Stimulated activated CD4-positive, alpha-beta T cell treated with anti-CD3 and anti-CD28 coated beads, Interleukin-4, amount 100 ng/mL, for 48 hours (primary cell): ENCODE measurements at regions not wholly inside any gene's neighbourhood (a gene's known extent, or its start where the extent isn't known, plus 50 kb on each side); places are given as distances from the start of the nearest gene placed in this dataset.
"Not testable (repeated sequence)": the region's sequence is repeated elsewhere in the genome, so short reads cannot be mapped to it uniquely, and the experiment has no call there.

ENCODE experiments used
- DNase-seq, 2 donors: peaks; one replicate each; pipeline ENCODE4 v3.0.0-alpha.2; 2020; ENCODE audit warnings: low read depth in 2 of 2

GRCh38 chr2:236375973-236376476, 111.8 kb upstream of the ASB18 start:
- DNase-seq, result no peak

- no peak for DNase-seq
These were observed 112.5 kb upstream of the ASB18 start for GRCh38 chr2:236376566-236377244.

GRCh38 chr2:236380051-236380612, 115.9 kb upstream of the ASB18 start:
- DNase-seq, result no peak

- DNase-seq, result not testable (repeated sequence)
These were observed 117.0 kb upstream of the ASB18 start for GRCh38 chr2:236381253-236381652.

GRCh38 chr2:236389284-236390216, 125.3 kb upstream of the ASB18 start:
- DNase-seq, result not testable (repeated sequence)

GRCh38 chr2:236393101-236393500, 128.9 kb upstream of the ASB18 start:
- no peak for DNase-seq

GRCh38 chr2:236393581-236393980, 129.4 kb upstream of the ASB18 start:
- no peak for DNase-seq

GRCh38 chr2:236394571-236394970, 130.4 kb upstream of the ASB18 start:
- DNase-seq, result no peak

- no peak for DNase-seq
These were observed 130.9 kb upstream of the ASB18 start for GRCh38 chr2:236395067-236395466.

GRCh38 chr2:236396818-236397350, 132.7 kb upstream of the ASB18 start:
- DNase-seq, result no peak

GRCh38 chr2:236397681-236398080, 133.5 kb upstream of the ASB18 start:
- DNase-seq, result no peak

- no peak for DNase-seq
These were observed 135.2 kb upstream of the ASB18 start for GRCh38 chr2:236399409-236399808.

- no peak for DNase-seq
These were observed 135.9 kb upstream of the ASB18 start for GRCh38 chr2:236400046-236400574.

GRCh38 chr2:236400594-236401360, 136.6 kb upstream of the ASB18 start:
- DNase-seq, result no peak

- DNase-seq, result no peak
These were observed 138.0 kb upstream of the ASB18 start for GRCh38 chr2:236402033-236402790.

GRCh38 chr2:236403125-236403524, 138.9 kb upstream of the ASB18 start:
- no peak for DNase-seq

- no peak for DNase-seq
These were observed 139.6 kb upstream of the ASB18 start for GRCh38 chr2:236403811-236404210.

GRCh38 chr2:236404346-236404745, 140.1 kb upstream of the ASB18 start:
- no peak for DNase-seq

- no peak for DNase-seq
These were observed 141.2 kb upstream of the ASB18 start for GRCh38 chr2:236405357-236405756.

- no peak for DNase-seq
These were observed 143.9 kb upstream of the ASB18 start for GRCh38 chr2:236408090-236408489.
